Spleen (tissue), 11 donors: ENCODE measurements at regions not wholly inside any gene's neighbourhood (a gene's known extent, or its start where the extent isn't known, plus 50 kb on each side); places are given as distances from the start of the nearest gene placed in this dataset.

Experiments
- DNase-seq: peaks from one replicate; pipeline ENCODE4 v3.0.0-alpha.2; 2020
- H3K27ac ChIP-seq, 8 donors: fragments of 200-600 bp; sonication (generic) in 7 of 8; 1 replicate in 4 of 8; 2 replicates in 4 of 8; pipeline versions ENCODE4 v1.5.0 to v1.8.0; 2016 to 2021; ENCODE audit warnings: inconsistent platforms in 4 of 8, mild to moderate bottlenecking in 4 of 8, moderate library complexity in 1 of 8
- H3K27me3 ChIP-seq, 7 donors: fragments of 200-600 bp; sonication (generic) in 6 of 7; replicated peaks in 1 of 7; 1 replicate in 4 of 7; 2 replicates in 3 of 7; pipeline versions ENCODE4 v1.5.0 to v1.8.0; 2016 to 2021; ENCODE audit warnings: inconsistent platforms in 3 of 7, mild to moderate bottlenecking in 1 of 7
- H3K36me3 ChIP-seq, 6 donors: fragments of 200-600 bp; sonication (generic) in 5 of 6; 1 replicate in 4 of 6; 2 replicates in 2 of 6; pipeline versions ENCODE4 v1.5.0 to v1.8.0; 2016 to 2021; ENCODE audit warnings: inconsistent platforms in 2 of 6
- H3K4me1 ChIP-seq, 6 donors: fragments of 200-600 bp; sonication (generic) in 5 of 6; 1 replicate in 3 of 6; 2 replicates in 3 of 6; pipeline versions ENCODE4 v1.5.0 to v1.8.0; 2016 to 2021; ENCODE audit warnings: inconsistent platforms in 3 of 6
- H3K4me3 ChIP-seq, 8 donors: fragments of 200-600 bp; sonication (generic) in 7 of 8; 1 replicate in 4 of 8; 2 replicates in 4 of 8; pipeline versions ENCODE4 v1.5.0 to v1.8.0; 2016 to 2021; ENCODE audit warnings: inconsistent platforms in 4 of 8, mild to moderate bottlenecking in 4 of 8, moderate library complexity in 2 of 8
- H3K9me3 ChIP-seq, 8 donors: fragments of 200-600 bp; sonication (generic) in 7 of 8; 1 replicate in 4 of 8; 2 replicates in 4 of 8; pipeline versions ENCODE4 v1.5.0 to v1.8.0; 2016 to 2021; ENCODE audit warnings: inconsistent platforms in 4 of 8
- CTCF ChIP-seq, 11 experiments: fragments of 200-600 bp in 7 of 11; fragments of 450-650 bp in 4 of 11; sonication (generic) in 4 of 11; IDR thresholded peaks in 8 of 11; conservative IDR thresholded peaks in 3 of 11; 1 replicate in 7 of 11; 2 replicates in 4 of 11; pipeline versions ENCODE4 v1.4.0 to v1.8.0; 2016 to 2021; ENCODE audit warnings: antibody characterized with exemption in 11 of 11, inconsistent platforms in 4 of 11, mild to moderate bottlenecking in 1 of 11
- POLR2A ChIP-seq, 3 donors: fragments of 450-650 bp; IDR thresholded peaks; one replicate each; pipeline ENCODE4 v1.5.1; 2017; ENCODE audit warnings: antibody characterized with exemption in 3 of 3, mild to moderate bottlenecking in 1 of 3
- POLR2AphosphoS5 ChIP-seq, 3 donors: sonication (generic); formaldehyde crosslinking; IDR thresholded peaks; one replicate each; pipeline ENCODE4 v1.5.1; 2017; ENCODE audit warnings: antibody characterized with exemption in 3 of 3
- WGBS, 5 donors: extraction: QIAGEN DNeasy Blood & Tissue Kit in 3 of 5; methylation state at CpG; one replicate each; pipeline versions ENCODE4 v1.1.5 to v1.1.7; 2013 to 2018; 5-methylcytosine and 5-hydroxymethylcytosine counted together
- intact Hi-C: fragments of 100-400 bp; cut with DNase I; formaldehyde crosslinking; loops from one replicate; pipeline ENCODE4 v1.15.0; 2023; ENCODE audit warnings: low total_unique reads
- donor health status: healthy with polysubstance abuse.
- donor health status: DM: no; HTN: no; CAD: no; lungs with moderate emphysema.
- donor health status: DM: no; HTN: no; CAD: no.
- donor health status: Bipolar disorder and iron deficiency.
- donor health status: healthy.
- donor health status: DM: no; HTN: no; CAD: no.
- donor health status: DM: yes; HTN: yes; CAD: no.

GRCh38 chr15:96851613-96852012, 521.1 kb downstream of the NR2F2 start:
- 62 to 78% (median 66%) methylated on average over 3 of the region's 3 CpGs for WGBS, 5 donors
- no peaks in the 10 kb centered on the region for H3K4me1 ChIP-seq
- intact Hi-C loops = no loop called here
- DNase-seq = no peak
- H3K36me3 ChIP-seq = no peaks in the 10 kb centered on the region
- no peak overlapping the region for H3K4me3 ChIP-seq
- H3K9me3 ChIP-seq = peaks cover 0 to 5% (median 0%) of the 10 kb centered on the region in 8 donors
- no peak overlapping the region for H3K27ac ChIP-seq
- H3K27me3 ChIP-seq = no peaks in the 10 kb centered on the region
- no peak for TF ChIP-seq POLR2A (IDR thresholded peaks at IDR 0.05)
- no peak for TF ChIP-seq CTCF (IDR thresholded peaks at IDR 0.05 in 8 of 11, conservative IDR thresholded peaks at IDR 0.05 in 3 of 11)
- no peak for TF ChIP-seq POLR2AphosphoS5 (IDR thresholded peaks at IDR 0.05)

- Histone ChIP-seq H3K27ac (no peak overlapping the region), H3K4me3 (no peak overlapping the region), H3K4me1 (no peaks in the 10 kb centered on the region), H3K36me3 (no peaks in the 10 kb centered on the region), H3K27me3 (no peaks in the 10 kb centered on the region), H3K9me3 (peaks cover 0 to 5% (median 0%) of the 10 kb centered on the region in 8 donors)
- no peak for DNase-seq
- TF ChIP-seq POLR2AphosphoS5 (IDR thresholded peaks at IDR 0.05) = no peak
- TF ChIP-seq POLR2A (IDR thresholded peaks at IDR 0.05) = no peak
- no peak for TF ChIP-seq CTCF (IDR thresholded peaks at IDR 0.05 in 8 of 11, conservative IDR thresholded peaks at IDR 0.05 in 3 of 11)
- 79 to 90% (median 81%) methylated on average over 9 of the region's 9 CpGs for WGBS, 5 donors
- intact Hi-C loops = no loop called here
Measured at GRCh38 chr15:96858694-96859093, 528.2 kb downstream of the NR2F2 start.

GRCh38 chr15:96860741-96861140, 530.2 kb downstream of the NR2F2 start:
- Histone ChIP-seq H3K36me3 (no peaks in the 10 kb centered on the region), H3K27me3 (no peaks in the 10 kb centered on the region), H3K27ac (no peak overlapping the region), H3K4me1 (no peaks in the 10 kb centered on the region), H3K4me3 (no peak overlapping the region), H3K9me3 (peaks cover 0 to 5% (median 0%) of the 10 kb centered on the region in 8 donors)
- no peak for DNase-seq
- TF ChIP-seq CTCF (IDR thresholded peaks at IDR 0.05 in 8 of 11, conservative IDR thresholded peaks at IDR 0.05 in 3 of 11) (peak in 1 of 11 experiments; percentile 14), POLR2AphosphoS5 (IDR thresholded peaks at IDR 0.05) (no peak)
- intact Hi-C loops = no loop called here
- WGBS, 5 donors = 42 to 61% (median 53%) methylated on average over 4 of the region's 4 CpGs

- no peak for TF ChIP-seq POLR2A (IDR thresholded peaks at IDR 0.05)
- no peak for TF ChIP-seq POLR2AphosphoS5 (IDR thresholded peaks at IDR 0.05)
- TF ChIP-seq CTCF (IDR thresholded peaks at IDR 0.05 in 8 of 11, conservative IDR thresholded peaks at IDR 0.05 in 3 of 11) = no peak
- WGBS, 5 donors = 71 to 90% (median 81%) methylated on average over 8 of the region's 8 CpGs
- no peak overlapping the region for H3K27ac ChIP-seq
- no peaks in the 10 kb centered on the region for H3K27me3 ChIP-seq
- no peak for DNase-seq
- no peaks in the 10 kb centered on the region for H3K36me3 ChIP-seq
- H3K9me3 ChIP-seq = peaks cover 0 to 18% (median 14%) of the 10 kb centered on the region in 8 donors
- no peaks in the 10 kb centered on the region for H3K4me1 ChIP-seq
- no peak overlapping the region for H3K4me3 ChIP-seq
- intact Hi-C loops = no loop called here
Measured at GRCh38 chr15:96867992-96868391, 537.5 kb downstream of the NR2F2 start.
